ENCODE measurements at regions not wholly inside any gene's neighbourhood (a gene's known extent, or its start where the extent isn't known, plus 50 kb on each side); places are given as distances from the start of the nearest gene placed in this dataset.

DNA sequence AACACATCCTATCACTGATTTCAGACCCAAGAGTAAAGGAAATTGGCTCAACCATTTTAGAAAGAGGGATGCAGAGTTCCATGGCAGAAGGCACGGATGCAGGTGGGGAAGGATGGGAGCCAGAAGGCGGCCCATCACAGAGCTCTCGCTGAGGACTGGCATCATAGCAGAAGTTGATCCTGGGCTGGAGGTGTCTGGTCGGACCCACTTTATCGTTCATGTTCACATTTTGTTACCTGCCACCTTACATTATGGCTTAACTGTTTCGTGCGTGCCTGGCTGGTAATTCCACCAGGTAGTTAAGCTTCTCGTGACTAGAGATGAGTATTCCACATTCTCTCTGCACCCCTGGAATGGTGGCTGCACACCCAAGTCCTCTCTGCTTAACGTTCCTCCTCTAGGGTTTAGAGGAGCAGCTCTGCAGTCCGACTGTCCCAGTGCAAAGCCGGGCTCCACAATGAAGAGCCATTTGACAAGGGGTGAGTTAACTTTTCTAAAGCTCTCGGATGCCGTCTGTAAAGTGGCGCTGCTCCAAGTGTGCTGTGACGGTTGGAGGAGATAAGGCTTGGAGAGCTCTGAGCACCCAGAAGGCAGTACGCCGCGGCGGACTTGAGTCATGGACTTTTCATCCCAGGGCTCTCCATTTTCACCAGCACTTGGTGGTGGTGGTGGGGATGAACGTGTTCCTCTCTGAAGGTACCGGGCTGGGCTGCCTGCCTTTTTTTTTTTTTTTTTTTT is 157.1 kb upstream of the SHH start:
- ATAC-seq, result no peak
- Mint-ChIP-seq H3K27ac (no peak overlapping the region), H3K9me3 (no peaks in the 10 kb centered on the region)

DNA sequence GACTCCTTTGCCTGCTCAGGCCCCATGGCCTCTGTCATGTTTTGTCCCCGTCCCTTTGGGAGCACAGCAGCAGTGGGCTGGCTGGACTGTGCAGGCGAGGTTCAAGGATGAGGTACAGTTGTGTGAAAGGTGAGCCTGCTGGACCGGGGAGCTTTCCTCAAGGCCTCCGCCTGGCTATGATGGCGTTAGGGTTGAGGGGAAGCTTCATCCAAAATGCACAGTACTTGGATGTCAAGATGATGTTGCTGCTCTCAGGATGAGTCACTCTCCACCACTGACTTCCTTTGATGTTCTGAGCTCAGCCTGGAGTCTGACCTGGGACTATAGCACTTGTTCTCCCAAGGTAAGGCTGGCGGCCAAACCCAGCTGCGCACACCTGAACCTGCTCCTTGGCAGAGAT is 152.7 kb upstream of the SHH start:
- DNase-seq (ENCODE audit: low spot score in 2 of 2) (peak; percentile 28 to 54), ATAC-seq (peak; percentile 67 to 79)
- H3K36me3 Mint-ChIP-seq, result peaks cover 8% of the 10 kb centered on the region in 2 donors
- H3K27ac Mint-ChIP-seq, result no peak overlapping the region
- peaks cover 3 to 4% of the 10 kb centered on the region in 2 donors for H3K9me3 Mint-ChIP-seq

More for the DNA sequence above, 157.1 kb upstream of the SHH start:
- H3K36me3 Mint-ChIP-seq, result no peaks in the 10 kb centered on the region
- peak in 1 of 2 donors; percentile 20 for DNase-seq (ENCODE audit: low spot score in 2 of 2)

DNA sequence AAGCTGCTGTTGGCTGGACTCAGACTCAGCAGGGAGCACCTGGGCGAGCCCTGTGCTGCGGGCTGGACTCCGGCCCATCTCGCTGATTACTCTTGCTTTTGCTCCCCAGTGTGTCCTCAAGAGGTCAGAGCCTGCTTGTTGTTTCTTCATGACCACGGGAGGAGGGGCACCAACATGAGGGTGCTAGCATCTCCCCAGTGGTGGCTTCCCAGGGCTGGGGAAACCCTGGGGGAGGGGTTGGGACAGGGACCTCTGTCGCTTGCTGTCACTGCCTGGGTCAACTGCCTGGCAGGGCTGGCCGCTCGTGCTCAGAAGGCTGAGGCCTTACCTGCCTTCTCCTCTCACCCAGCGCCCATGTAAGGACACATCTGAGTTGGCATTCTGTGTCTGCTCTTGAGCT is 152.3 kb upstream of the SHH start:
- Mint-ChIP-seq H3K36me3 (peaks cover 8% of the 10 kb centered on the region in 2 donors), H3K27ac (no peak overlapping the region), H3K9me3 (peaks cover 3 to 4% of the 10 kb centered on the region in 2 donors)
- ATAC-seq, result no peak
- peak in 1 of 2 donors; percentile 49 for DNase-seq (ENCODE audit: low spot score in 2 of 2)

DNA sequence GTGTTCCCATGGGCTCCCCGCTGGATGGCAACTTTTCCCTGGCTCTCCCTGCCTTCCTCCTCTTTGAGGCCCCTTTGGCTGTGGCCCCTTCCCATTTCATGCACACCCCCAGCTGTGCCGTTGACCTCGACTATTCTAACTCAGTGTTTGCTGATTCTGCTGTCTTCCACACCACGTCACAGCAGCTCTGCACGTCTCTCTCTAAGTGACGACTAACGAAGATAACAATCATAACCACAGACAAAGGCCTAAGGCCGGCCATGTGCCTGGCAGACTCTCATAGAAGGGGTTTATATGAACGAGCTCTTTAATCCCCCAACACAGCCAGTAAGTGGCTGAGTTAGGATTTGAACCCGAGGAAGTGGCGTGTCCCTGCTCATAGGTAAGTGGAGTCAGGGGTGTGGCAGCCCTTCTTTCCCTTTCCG is 151.5 kb upstream of the SHH start:
- ATAC-seq, result no peak
- H3K27ac Mint-ChIP-seq, result no peak overlapping the region

DNA sequence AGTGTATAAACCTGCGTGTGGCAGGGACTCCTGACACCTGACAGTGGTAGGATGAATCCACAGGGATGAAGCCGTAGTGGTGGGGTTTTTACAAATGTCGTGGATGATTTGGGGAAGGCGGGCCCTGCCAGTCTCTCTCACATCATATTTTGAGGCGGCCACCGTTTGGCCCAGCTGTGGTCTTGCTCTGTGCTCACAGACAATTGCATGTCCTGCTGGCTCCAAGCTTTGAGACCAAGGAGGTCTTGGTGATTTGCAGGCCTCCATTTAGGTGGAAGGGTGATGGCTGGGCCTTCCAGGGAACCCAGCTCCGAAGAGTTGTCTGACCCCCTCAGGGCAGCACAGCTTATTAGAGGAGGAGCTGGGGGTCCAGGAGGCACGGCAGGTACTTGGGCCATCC is 151.1 kb upstream of the SHH start:
- peaks cover 8% of the 10 kb centered on the region in 2 donors for H3K36me3 Mint-ChIP-seq
- H3K27ac Mint-ChIP-seq, result peak overlapping the region in 1 of 2 donors; percentile 74
- peaks cover 3 to 4% of the 10 kb centered on the region in 2 donors for H3K9me3 Mint-ChIP-seq
- ATAC-seq, result no peak
- peak in 1 of 2 donors; percentile 33 for DNase-seq (ENCODE audit: low spot score in 2 of 2)

More for the DNA sequence above, 151.5 kb upstream of the SHH start:
- Mint-ChIP-seq H3K36me3 (peaks cover 8% of the 10 kb centered on the region in 2 donors), H3K9me3 (peaks cover 3 to 4% of the 10 kb centered on the region in 2 donors)
- no peak for DNase-seq (ENCODE audit: low spot score in 2 of 2)

DNA sequence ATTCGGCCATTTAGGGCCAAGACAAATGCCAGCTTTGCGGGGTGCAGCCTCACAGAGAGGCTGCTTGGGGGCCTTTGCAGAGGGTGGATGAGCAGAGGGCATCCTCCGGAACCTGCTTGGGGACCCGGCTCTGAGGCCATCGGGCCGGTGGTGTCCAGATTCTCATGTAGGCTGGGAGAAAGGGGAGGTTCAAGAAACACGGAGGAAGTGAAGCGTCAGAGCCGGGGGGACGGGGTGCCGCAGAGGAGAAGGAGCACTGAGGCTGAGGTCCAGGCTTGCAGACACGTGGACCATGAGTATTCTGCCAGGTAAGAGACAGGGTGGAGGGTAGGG is 150.7 kb upstream of the SHH start:
- Mint-ChIP-seq H3K27ac (peak overlapping the region in 1 of 2 donors; percentile 74), H3K36me3 (peaks cover 8% of the 10 kb centered on the region in 2 donors), H3K9me3 (peaks cover 3 to 4% of the 10 kb centered on the region in 2 donors)
- ATAC-seq (no peak), DNase-seq (ENCODE audit: low spot score in 2 of 2) (peak in 1 of 2 donors; percentile 47)

DNA sequence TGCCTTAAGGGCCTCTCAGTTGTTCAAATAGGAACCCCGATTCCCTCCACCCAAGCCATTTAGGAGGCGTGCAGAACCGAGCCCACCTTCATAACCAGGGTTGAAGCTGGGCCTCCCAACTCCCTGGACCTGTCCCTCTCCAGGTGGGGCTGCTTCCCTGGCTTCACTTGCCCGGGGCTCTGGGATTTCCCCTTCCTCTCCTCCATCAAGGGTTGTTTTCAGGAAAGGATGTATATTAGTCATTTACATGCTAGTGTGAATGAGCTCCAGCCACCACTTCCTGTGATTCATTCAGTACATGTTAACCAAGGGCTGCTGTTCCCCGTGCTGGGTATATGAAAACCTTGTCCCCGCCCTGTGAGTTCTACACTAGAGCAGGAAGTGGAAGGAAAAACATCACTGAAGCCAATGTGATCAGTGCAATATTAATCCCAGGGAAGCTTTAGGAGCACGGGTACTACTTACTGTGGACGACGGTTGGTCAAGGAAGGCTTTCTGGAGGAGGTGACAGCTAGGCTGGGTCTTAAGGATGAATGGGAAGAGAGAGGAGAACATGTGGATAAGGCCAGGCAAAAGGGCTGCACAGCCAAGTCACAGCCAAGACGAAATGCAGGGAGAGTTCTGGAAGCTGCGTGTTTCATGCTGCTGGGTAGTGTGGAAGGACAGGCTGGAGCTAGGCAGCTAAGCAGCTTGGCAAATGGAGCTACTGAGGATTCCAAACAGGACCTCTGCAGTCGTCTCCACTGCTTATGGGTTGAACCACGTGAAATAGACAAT is 150.1 kb upstream of the SHH start:
- peak; percentile 91 to 94 for ATAC-seq
- Mint-ChIP-seq H3K9me3 (peaks cover 3 to 4% of the 10 kb centered on the region in 2 donors), H3K27ac (peak overlapping the region; percentile 51 to 74), H3K36me3 (peaks cover 8% of the 10 kb centered on the region in 2 donors)
- DNase-seq (ENCODE audit: low spot score in 2 of 2), result peak; percentile 44 to 68

DNA sequence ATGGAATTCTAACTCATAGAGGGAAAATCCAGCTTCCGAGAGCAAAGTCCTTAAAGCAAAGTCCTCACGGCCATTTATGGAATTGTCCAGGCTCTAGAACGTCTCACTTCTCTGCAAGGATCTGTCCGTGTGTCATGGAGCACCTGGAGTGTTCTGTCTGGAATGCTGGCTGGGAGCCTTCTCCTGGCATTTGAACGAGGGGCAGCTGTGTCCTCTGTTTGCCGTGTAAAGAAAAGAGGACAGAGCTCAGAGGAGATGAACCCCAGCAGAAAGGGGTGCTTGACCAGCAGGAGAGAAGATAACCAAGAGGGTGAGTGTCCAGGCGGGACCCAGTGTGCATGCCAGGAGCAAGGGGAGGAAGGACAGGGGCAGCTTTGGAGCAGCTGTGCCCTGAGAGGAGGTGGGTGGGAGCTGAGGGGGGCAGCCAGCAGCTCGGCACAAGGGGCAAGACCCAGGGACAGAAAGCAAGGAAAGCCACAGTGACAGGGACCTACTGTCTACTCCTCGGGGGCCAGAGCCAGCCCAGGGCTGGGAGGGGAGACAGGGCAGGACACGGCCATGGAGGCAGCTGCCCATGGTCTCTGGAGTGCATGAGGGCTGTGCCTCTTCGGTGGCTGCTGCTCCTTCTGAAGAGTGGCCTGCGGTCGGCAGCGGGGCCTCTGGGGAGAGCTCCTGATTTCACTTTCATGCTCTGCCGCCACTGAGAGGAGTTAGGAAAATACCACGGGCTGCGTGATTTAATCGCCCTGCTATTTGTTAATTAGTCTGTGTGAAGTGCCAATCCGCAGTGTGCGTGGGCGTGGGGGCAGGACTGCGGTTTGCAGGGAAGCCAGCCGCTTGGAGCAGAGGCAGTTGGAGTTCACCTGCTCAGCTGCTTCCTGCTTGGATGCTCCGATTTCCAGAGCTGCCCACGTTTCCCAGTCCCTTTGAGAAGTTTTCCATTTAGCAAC is 149.3 kb upstream of the SHH start:
- peak overlapping the region in 1 of 2 donors; percentile 74 for H3K27ac Mint-ChIP-seq
- H3K36me3 Mint-ChIP-seq, result peaks cover 8% of the 10 kb centered on the region in 2 donors
- H3K9me3 Mint-ChIP-seq, result peaks cover 3 to 4% of the 10 kb centered on the region in 2 donors
- ATAC-seq, result peak in 1 of 2 donors; percentile 13
- peak in 1 of 2 donors; percentile 55 for DNase-seq (ENCODE audit: low spot score in 2 of 2)

DNA sequence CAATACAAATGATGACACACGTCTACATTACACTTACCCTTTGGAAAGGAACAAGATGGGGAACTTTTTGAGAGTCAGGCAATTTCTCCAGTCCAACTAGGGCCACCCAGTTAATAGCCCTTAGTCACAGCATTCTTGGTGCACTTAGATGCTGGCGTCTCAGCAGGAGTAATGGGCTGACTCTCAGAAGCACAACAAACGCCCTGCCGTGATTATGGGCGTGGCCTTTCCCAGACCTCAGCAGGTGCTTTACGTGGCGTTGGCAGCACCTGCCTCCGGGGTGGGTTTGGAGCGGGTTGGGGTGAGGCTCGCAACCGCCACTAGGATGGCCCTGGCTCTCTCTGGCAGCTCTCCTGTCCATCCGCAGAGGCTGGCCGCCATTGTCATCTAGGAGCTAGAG is 147.6 kb upstream of the SHH start:
- Mint-ChIP-seq H3K9me3 (peaks cover 3 to 4% of the 10 kb centered on the region in 2 donors), H3K36me3 (peaks cover 8% of the 10 kb centered on the region in 2 donors), H3K27ac (no peak overlapping the region)
- no peak for ATAC-seq
- DNase-seq (ENCODE audit: low spot score in 2 of 2), result no peak

DNA sequence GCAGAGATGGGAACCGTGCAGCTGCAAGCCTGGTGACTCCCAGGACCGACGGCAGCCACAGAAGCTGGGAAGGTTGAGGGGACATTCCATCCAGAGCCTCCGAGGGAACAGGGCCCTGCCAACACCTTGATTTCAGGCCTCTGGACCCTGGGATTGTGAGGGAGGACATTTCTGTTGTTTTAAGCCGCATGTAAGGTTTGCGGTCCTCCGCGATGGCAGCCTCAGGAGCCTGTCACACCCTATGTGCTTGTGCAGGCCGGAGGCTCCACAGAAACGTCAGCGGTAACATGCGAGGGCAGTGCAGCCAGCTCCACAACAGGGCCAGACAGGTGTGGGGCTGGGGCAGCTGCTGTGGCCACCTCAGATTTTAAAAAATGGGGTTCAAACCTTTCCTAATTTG is 144.7 kb upstream of the SHH start:
- no peaks in the 10 kb centered on the region for H3K36me3 Mint-ChIP-seq
- H3K9me3 Mint-ChIP-seq, result no peaks in the 10 kb centered on the region
- H3K27ac Mint-ChIP-seq, result no peak overlapping the region
- ATAC-seq (no peak), DNase-seq (ENCODE audit: low spot score in 2 of 2) (no peak)

DNA sequence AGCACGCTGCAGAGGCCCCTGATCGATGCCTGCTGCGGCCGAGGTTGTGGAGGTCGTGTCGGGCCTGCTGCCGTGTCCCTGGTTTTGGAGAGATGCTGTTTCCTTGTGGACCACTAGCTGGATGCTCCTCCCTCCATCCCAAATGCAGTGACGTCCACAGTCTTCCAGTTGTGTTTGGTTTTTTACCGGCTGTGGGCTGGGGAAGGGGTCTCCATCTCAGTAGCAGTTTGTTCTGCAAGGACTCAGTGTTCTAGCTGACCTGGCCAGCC is 143.0 kb upstream of the SHH start:
- H3K9me3 Mint-ChIP-seq, result no peaks in the 10 kb centered on the region
- H3K27ac Mint-ChIP-seq, result no peak overlapping the region
- no peak for ATAC-seq
- no peaks in the 10 kb centered on the region for H3K36me3 Mint-ChIP-seq
- DNase-seq (ENCODE audit: low spot score in 2 of 2), result no peak

DNA sequence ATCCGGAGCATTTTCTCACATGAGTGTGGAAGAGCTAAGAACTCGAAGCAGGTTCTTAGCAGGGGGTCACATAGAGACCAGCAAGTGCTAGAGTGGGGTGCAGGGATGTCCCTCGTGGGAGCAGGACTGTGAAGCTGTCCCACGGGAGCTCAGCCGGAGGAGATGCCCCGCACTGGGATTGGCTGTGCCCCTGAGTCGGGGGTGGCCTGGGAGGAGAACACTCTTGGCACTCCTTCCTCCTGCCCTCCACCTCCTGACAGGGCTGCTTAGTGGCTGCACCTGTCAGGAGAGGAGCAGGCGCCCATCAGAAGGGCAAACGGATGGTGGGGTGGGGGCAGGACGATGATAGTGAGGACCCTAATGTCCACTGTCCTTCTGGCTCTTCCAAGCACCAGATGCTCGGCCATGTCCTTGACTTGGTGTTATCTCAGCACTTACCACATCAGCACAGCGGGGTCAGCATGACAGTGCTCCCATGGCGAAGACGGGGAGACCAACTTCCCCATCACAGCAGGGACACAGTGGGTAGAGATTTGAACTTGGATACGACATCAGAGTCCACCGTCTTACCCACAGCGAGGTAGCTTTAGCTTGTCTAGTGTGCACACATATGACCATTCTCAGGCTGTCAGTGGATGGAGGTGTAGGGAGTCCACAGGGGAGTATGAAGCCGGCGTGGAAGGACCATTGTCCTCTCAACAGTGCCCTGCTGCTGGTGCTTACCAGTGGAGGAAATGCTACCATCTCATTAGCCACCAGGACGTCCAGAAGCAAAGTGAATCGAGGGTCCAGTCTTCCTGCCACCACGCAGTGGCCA is 142.5 kb upstream of the SHH start:
- no peaks in the 10 kb centered on the region for H3K36me3 Mint-ChIP-seq
- DNase-seq (ENCODE audit: low spot score in 2 of 2), result no peak
- no peak overlapping the region for H3K27ac Mint-ChIP-seq
- no peak for ATAC-seq
- no peaks in the 10 kb centered on the region for H3K9me3 Mint-ChIP-seq

DNA sequence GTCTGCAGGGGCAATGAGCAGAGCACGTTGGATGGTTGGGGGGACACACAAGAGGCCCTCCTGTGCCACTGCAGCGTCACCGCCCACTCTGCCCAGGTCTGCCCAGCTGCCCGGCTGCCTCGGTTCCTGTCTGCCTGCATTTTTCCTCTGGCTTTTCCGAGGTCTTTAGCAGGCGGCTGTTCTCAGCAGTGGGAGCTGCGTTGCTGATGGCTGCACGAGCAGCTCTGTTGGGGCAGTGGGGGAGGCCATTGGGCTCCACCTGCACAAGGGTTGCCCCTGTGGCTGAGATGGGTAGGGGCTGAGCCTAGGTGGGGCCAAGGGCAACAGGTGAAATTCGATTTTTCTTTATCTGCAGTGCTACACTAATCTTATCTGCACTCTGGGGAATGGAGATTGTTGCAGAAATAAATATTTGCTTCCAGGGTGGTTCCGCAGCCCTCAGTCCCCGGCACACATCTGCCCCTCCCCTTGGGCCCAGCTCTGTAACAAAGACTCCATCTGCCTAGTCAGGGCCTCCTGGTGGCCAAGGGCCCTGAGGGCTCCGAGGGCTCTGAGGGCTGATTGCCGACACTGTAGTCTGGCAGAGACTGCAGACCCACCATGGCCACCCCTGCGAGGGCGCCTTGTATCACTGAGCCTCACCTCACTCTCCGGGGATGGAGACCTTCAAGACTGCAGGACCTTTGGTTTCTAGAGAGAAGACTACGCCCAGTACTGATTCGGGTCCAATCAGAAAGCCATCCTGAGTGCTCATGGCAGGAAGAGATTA is 141.7 kb upstream of the SHH start:
- Mint-ChIP-seq H3K9me3 (no peaks in the 10 kb centered on the region), H3K27ac (no peak overlapping the region), H3K36me3 (no peaks in the 10 kb centered on the region)
- ATAC-seq, result no peak
- DNase-seq (ENCODE audit: low spot score in 2 of 2), result no peak

DNA sequence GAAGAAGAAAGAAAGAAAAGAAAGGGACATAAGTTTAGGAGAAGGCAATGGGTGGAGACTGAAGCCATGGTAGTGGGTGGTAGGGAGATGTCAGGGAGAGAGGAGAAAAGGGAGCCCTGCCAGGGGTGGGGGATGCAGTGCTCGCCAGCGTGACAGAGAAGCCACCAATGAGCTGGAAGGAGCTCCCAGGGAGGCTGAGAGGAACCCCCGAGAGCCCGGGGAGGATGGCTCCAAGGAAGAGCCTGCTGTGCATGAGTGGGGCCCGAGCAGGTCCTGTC is 141.2 kb upstream of the SHH start:
- ATAC-seq (no peak), DNase-seq (ENCODE audit: low spot score in 2 of 2) (peak in 1 of 2 donors; percentile 23)
- Mint-ChIP-seq H3K9me3 (no peaks in the 10 kb centered on the region), H3K36me3 (no peaks in the 10 kb centered on the region), H3K27ac (peak overlapping the region in 1 of 2 donors; percentile 63)

DNA sequence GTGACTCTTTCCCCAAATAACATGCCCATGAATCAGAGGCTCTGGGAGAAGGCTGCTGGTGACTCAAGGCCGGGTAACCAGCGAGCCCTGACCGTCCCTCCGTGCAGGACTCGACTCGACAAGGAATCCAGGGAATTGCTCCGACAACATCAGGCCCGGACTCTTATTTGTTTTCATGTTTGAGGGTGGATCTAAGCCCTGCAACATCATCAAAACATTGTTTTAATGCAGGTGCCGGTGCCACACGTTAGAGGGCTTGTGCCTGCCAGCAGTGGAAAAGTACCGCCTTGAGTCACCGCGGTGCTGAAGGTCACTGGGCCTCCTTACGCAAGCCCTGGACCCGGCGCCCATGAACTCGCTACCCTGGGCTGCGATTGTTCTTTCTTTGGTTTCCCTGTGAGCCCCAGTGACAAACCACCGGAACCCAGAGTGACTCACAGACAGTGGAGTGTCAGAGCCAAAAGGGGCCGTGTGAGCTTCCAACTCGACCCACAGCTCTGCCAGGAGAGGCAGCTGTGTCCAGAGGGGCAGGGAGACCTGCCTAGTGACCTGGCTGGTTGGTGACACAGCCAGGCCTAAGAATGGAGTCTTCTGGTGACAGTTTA is 139.4 kb upstream of the SHH start:
- ATAC-seq (peak; percentile 43 to 72), DNase-seq (ENCODE audit: low spot score in 2 of 2) (no peak)
- Mint-ChIP-seq H3K36me3 (no peaks in the 10 kb centered on the region), H3K27ac (no peak overlapping the region), H3K9me3 (no peaks in the 10 kb centered on the region)
